Activated CD8-positive, alpha-beta memory T cell treated with anti-CD3 and anti-CD28 coated beads for 48 hours (primary cell): ENCODE measurements at regions not wholly inside any gene's neighbourhood (a gene's known extent, or its start where the extent isn't known, plus 50 kb on each side); places are given as distances from the start of the nearest gene placed in this dataset.

Experiments
- DNase-seq, 3 experiments: peaks; one replicate each; pipeline ENCODE4 v3.0.0-alpha.2; 2020; ENCODE audit warnings: low read depth in 2 of 3, low spot score in 2 of 3

- DNase-seq = no peak
Observed at GRCh38 chr1:209512821-209513220, 70.7 kb upstream of the CAMK1G start.

GRCh38 chr1:209513226-209513625 is 70.3 kb upstream of the CAMK1G start:
- DNase-seq = no peak

DNA sequence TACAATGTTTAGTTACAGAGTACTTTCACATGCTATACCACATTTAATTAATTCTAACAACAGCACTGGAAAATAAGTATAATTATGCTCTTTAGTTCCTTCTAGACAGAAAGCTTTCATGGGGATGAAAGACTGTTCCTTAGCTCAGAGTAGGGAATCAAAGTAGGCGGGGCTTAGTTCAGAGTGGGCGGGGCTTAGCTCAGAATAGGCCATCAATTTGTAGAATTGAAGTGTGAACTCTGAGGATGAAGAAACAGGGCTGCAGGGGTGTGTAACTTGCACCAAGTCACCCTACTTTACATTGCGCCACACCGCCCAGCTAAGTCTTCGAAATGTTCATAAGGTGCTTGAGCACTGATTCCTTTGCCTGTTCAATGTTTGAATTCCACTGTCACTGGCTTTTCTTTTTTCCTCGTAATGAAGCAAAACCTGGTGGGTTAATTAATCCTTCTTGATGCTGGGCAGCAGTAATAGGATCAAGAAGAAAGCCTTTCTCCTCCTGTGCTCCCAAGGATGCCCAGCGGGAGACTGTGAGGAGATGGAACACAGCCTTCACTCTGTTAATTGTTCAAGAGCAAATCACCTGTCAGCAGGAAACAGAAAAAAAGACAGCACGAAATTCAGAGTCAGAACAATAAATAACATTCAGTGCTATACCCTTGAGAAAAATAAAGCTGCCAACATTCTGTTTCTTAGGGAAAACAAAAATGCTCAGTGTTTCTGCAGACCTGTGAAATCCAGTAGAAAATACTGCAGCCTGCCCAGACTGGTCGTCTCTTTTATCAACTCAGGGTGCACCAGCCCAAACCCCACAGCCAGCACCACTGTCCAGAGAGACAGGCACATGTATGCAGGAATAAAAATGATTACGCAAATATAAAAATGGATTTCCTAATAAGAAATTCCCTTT is 66.5 kb upstream of the CAMK1G start:
- DNase-seq = no peak

- DNase-seq = no peak
Observed at GRCh38 chr1:209517681-209518050, 65.8 kb upstream of the CAMK1G start.

DNA sequence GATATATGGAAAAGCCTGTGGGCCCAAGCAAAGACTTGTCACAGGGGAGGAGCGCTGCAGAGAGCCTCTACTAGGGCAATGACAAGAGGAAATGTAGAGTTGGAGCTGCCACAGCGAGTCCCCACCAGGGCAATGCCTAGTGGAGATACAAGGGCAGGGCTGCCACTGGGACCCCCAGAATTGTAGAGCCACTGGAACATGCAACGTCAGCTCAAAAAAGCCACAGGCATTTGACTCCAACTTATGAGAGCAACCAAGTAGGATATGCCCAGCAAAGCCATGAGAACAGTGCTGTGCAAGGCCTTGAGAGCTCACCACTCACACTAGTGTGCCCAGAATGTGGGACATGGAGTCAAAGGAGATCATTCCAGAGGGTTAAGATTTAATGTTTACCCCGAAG is 63.7 kb upstream of the CAMK1G start:
- DNase-seq = no peak

DNA sequence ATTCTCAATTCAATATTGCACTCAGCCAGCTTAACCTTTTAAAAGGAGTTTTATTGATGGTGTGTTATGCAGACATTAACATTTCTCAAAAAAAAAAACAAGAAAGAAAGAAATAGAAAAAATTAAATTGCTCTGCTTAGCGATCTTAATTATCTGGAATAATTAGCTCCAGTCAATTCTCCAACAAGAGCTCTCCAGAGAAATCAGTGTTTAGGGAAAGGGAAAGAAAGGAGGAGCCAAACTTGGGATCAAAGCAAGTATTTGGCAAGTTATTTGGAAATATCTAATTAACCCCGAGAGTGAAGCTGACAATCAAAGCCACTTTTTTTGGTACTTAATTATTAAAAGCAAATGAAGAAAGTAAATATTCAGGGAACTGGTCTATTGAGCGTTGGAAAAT is 60.7 kb upstream of the CAMK1G start:
- no peak for DNase-seq

- DNase-seq = no peak
Observed at GRCh38 chr1:209526137-209526536, 57.4 kb upstream of the CAMK1G start.

DNA sequence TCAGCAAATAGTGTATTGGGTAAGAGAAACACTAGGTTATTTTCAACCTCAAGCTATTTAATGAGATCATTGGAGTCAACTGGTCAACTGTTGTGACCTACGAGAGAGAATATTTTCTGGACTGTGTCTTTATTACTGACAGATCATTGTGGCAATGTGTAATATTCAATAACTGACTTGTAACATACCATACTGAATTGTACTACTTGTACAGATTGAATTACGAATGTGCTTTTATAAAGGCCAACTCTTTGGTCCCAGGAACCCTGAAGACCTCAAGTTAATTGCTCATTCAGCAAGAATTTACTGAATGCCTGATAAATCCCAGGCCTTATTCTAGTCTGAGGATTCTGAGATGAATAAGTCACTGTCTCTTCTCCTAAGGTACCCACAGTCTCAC is 56.1 kb upstream of the CAMK1G start:
- no peak for DNase-seq

- no peak for DNase-seq
Observed at GRCh38 chr1:209527993-209528717, 55.4 kb upstream of the CAMK1G start.

DNA sequence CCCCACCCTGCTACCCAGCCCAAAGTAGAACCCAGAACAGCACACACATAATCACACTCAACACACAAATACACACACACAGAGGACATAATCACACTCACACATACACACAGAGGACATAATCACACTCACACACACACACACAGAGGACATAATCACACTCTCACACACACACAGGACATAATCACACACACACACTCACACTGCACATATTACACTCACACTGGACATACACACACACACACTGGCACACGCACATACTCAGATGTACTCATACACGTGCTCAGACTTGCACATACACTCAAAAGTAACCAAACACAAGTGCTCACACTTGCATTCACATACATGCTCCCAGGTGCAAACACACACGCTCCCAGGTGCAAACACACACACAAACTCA is 54.3 kb upstream of the CAMK1G start:
- no peak for DNase-seq

DNA sequence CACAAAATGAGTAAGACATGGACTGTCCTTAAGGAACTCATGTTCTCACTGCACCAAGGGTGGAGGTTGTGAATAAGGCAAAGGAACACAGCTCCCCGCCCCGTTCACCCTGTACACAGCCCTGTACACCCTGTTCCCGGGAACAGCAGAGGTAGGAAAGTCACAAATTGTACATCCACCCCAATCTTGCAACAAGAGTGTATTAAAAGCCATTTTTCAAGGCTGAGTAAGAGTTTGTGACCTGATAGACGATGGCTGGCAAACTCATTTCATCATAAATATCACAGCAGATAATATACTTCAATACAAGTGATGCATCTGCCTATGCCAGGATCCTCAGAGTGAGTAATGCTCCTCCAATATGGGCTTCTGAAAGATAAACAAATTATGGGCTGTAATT is 52.5 kb upstream of the CAMK1G start:
- DNase-seq = no peak

DNA sequence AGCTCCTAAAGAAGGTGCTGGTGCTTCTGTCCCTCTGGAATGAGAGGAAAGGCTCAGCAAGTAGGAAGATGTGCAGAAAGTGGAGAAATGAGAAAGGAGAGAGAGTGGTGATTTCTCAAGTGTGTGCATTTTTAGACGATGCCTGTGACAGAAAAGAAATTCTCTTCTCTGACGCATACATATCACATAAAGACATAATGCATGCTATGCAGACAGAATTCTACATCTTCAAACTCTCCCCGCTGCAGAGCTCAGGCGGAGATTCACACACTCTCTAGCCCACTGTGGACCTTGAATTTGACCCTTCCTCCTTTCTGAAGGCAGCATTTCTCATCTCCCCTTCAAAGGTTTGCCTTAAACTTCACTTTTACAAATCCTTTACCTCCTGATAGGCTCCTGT is 52.0 kb upstream of the CAMK1G start:
- no peak for DNase-seq
